ENCODE measurements at regions not wholly inside any gene's neighbourhood (a gene's known extent, or its start where the extent isn't known, plus 50 kb on each side); places are given as distances from the start of the nearest gene placed in this dataset.

- no peak for TF ChIP-seq CTCF (conservative IDR thresholded peaks at IDR 0.05; ENCODE audit: low read depth)
- CTCF ChIA-PET, result no interaction called here
These were observed 195.7 kb upstream of the FOXQ1 start for GRCh38 chr6:1116149-1116548.

GRCh38 chr6:1113916-1114540 lies 197.9 kb upstream of the FOXQ1 start:
- no peak overlapping the region for H3K27ac ChIP-seq
- DNase-seq (ENCODE audit: low spot score), result no peak
- ChIA-PET CTCF (interaction anchor here (0.6 kb wide), 1 partner anchor 270 kb away, joined by 4 read pairs; no protein-coding TSS in a partner anchor), POLR2A (ENCODE audit: low non-redundant PET) (no interaction called here)
- no peak for TF ChIP-seq CTCF (conservative IDR thresholded peaks at IDR 0.05; ENCODE audit: low read depth)

More at GRCh38 chr6:1116149-1116548, 195.7 kb upstream of the FOXQ1 start:
- POLR2A ChIA-PET (ENCODE audit: low non-redundant PET), result no interaction called here
- DNase-seq (ENCODE audit: low spot score), result no peak
- H3K27ac ChIP-seq, result no peak overlapping the region

- peak overlapping the region; percentile 82 for H3K27ac ChIP-seq
- no peak for TF ChIP-seq CTCF (conservative IDR thresholded peaks at IDR 0.05; ENCODE audit: low read depth)
- ChIA-PET POLR2A (ENCODE audit: low non-redundant PET) (no interaction called here), CTCF (interaction anchor here (0.6 kb wide), 2 partner anchors 98 to 389 kb away, joined by 3 read pairs; no protein-coding TSS in a partner anchor)
- DNase-seq (ENCODE audit: low spot score), result no peak
These were observed 200.5 kb upstream of the FOXQ1 start for GRCh38 chr6:1111361-1111760.

- CTCF ChIA-PET, result interaction anchor here (0.6 kb wide), 2 partner anchors 98 to 389 kb away, joined by 3 read pairs; no protein-coding TSS in a partner anchor
- POLR2A ChIA-PET (ENCODE audit: low non-redundant PET), result no interaction called here
- no peak for TF ChIP-seq CTCF (conservative IDR thresholded peaks at IDR 0.05; ENCODE audit: low read depth)
- peak; percentile 54 for DNase-seq (ENCODE audit: low spot score)
- H3K27ac ChIP-seq, result peak overlapping the region; percentile 82
These were observed 201.0 kb upstream of the FOXQ1 start for GRCh38 chr6:1110941-1111349.

- ChIA-PET CTCF (no interaction called here), POLR2A (ENCODE audit: low non-redundant PET) (no interaction called here)
- peak overlapping the region; percentile 82 for H3K27ac ChIP-seq
- no peak for DNase-seq (ENCODE audit: low spot score)
- no peak for TF ChIP-seq CTCF (conservative IDR thresholded peaks at IDR 0.05; ENCODE audit: low read depth)
These were observed 201.7 kb upstream of the FOXQ1 start for GRCh38 chr6:1110164-1110563.

GRCh38 chr6:1109134-1109533 lies 202.8 kb upstream of the FOXQ1 start:
- no peak for TF ChIP-seq CTCF (conservative IDR thresholded peaks at IDR 0.05; ENCODE audit: low read depth)
- DNase-seq (ENCODE audit: low spot score), result no peak
- CTCF ChIA-PET, result no interaction called here
- no peak overlapping the region for H3K27ac ChIP-seq
- POLR2A ChIA-PET (ENCODE audit: low non-redundant PET), result no interaction called here

All from RWPE1 (cell line).